HG02981 (cell line): ENCODE measurements at regions not wholly inside any gene's neighbourhood (a gene's known extent, or its start where the extent isn't known, plus 50 kb on each side); places are given as distances from the start of the nearest gene placed in this dataset.
"Not testable (repeated sequence)": the region's sequence is repeated elsewhere in the genome, so short reads cannot be mapped to it uniquely, and the experiment has no call there.

ENCODE experiments used
- ATAC-seq: cut with Tn5 transposase; IDR thresholded peaks from one replicate; pipeline ENCODE4 v1.9.1; 2021; ENCODE audit warnings: mild to moderate bottlenecking, moderate library complexity; ENCODE audit not compliant: unreplicated experiment

DNA sequence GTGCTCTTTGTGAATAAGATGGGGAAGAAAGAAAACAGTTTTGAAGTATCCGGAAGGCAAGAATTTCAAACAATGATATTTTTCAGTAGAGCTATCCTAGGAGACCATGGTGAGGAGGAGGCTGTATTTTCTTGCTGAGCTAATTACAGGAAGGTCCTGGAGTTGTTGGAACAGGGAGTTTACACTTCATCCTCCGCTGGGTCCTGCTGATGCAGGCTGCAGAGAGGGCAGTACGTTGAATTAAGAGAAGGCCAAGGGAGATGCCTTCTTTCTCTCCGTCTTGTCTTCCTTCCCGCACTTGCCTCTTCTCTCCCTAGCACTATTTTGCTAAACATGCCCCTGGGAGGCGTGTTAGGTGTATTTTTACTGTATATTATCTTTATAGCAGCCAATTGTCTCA, 60.0 kb upstream of the EDAR start:
- no peak for ATAC-seq

DNA sequence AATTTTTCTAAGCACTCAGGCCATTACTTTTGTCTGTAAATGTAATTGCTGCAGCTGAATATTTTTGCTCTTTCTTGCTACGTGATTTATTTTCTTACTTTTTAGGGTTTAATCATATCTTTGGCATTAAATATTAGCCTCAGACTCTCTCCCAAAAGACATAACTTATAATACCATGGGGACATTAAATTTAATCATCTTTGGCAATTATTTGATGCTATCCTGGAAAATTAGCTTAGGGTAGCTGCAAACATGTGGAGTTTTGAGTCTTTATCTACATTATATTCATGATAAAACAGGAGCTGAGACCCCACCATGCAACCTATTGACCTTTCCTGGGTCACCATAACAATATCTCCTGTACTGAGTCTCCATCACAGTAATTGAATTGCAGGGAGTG, 59.1 kb upstream of the EDAR start:
- ATAC-seq: no peak

DNA sequence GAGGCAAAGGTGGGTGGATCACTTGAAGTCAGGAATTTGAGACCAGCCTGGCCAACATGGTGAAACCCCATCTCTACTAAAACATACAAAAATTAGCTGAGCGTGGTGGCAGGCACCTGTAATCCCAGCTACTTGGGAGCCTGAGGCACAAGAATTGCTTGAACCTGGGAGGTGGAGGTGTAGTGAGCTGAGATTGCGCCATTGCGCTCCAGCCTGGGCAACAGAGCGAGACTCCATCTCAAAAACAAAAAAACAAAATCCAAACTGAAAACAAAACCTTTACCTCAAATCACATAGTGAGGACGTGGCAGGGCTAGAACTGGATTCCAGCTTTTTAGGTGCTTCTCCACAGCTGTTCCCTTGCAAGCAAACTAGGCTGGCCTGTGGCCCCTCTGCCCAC, 58.5 kb upstream of the EDAR start:
- not testable (repeated sequence) for ATAC-seq

DNA sequence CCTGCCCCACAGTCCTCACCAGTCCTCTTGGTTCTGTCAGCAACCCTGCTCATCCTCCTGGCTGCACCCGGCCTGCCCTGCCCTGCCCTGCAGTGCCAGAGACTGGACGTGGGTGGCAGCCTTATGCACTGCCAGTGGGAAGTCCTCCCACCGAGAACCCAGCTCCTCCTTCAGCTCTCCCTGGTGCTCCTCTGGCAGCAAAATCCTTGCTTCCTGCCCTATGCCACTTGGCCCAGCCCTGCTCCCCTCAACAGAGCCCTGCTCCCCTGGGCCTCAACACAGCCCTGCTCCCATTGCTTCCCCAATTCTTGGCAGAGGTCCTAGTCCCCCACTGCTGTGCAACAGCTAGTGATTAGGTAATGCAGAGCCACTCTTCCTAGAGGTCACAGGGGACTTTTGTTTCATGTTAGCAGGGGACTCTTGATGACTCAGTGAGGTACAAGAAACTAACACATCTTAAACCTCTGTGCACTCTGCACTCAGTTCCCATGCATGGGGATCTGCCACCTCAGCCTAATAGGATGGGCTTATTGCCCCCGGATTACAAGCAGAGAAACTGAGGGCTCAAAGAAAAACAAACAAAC, 58.0 kb upstream of the EDAR start:
- peak; percentile 69 for ATAC-seq

DNA sequence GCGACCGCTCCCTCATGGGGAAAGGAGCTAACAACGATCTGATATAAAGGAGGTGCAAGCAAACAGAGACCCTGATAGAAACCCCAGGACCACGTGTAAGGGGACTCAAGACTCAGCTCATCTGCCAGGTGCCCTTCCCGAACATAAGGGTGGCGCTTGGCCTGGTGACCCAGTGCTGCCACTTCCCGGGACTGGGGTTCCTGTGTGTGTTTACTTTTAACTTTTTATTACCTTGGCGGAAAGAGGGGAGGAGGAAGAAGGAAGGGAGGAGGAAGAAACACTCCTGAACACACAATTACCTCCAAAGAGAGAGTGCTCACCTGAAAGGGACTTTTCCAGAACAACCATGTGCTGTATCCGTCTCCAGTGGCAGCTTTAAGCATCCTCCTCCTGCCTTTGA, 56.5 kb upstream of the EDAR start:
- no peak for ATAC-seq

DNA sequence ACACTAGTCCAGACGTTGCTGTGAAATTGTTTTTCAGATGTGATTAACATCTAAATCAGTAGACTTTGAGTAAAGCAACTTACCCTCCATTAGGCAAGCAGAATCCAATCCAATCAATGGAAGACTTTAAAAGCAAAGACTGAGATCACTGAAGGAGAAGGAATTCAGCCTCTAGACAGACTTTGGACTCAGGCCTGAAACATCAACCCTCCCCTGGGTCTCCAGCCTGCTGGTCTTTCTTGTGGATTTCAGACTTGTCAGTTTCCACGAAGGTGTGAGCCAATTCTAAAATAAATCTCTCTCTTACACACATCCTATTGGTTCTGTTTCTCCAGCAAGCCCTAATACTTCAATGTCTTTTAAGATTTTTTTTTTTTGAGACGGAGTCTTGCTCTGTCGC, 50.0 kb upstream of the EDAR start:
- ATAC-seq: no peak
